ENCODE measurements at regions not wholly inside any gene's neighbourhood (a gene's known extent, or its start where the extent isn't known, plus 50 kb on each side); places are given as distances from the start of the nearest gene placed in this dataset.
"Not testable (repeated sequence)": the region's sequence is repeated elsewhere in the genome, so short reads cannot be mapped to it uniquely, and the experiment has no call there.

GRCh38 chr13:54034047-54034446, 1005.4 kb downstream of the OLFM4 start:
- Histone ChIP-seq H3K36me3 (ENCODE audit: control insufficient read depth, low read length) (no peaks in the 10 kb centered on the region), H4K20me1 (ENCODE audit: control insufficient read depth, insufficient read depth, low read depth, low read length) (no peaks in the 10 kb centered on the region), H3K4me1 (ENCODE audit: control insufficient read depth, low read length) (no peaks in the 10 kb centered on the region), H3K9me2 (replicated peaks; ENCODE audit: control insufficient read depth, low read length) (no peaks in the 10 kb centered on the region), H3K9me3 (ENCODE audit: control insufficient read depth, insufficient read depth, low read length) (no peaks in the 10 kb centered on the region), H3K4me2 (ENCODE audit: low read length) (no peak overlapping the region), H3K4me3 (ENCODE audit: low read length) (no peak overlapping the region), H3K27ac (ENCODE audit: low read depth, low read length) (no peak overlapping the region), H3F3A (ENCODE audit: control insufficient read depth, insufficient read depth) (no peaks in the 10 kb centered on the region), H3K27me3 (ENCODE audit: control insufficient read depth, low read length) (no peaks in the 10 kb centered on the region), H3K79me2 (ENCODE audit: control insufficient read depth, low read length) (no peaks in the 10 kb centered on the region)
- no peak for TF ChIP-seq EZH2phosphoT487 (IDR thresholded peaks at IDR 0.05; ENCODE audit: borderline replicate concordance, low read length)
- no peak for TF ChIP-seq CTCF (IDR thresholded peaks at IDR 0.05; ENCODE audit: low read depth, low read length, poor library complexity, severe bottlenecking)

- H3K36me3 ChIP-seq (ENCODE audit: control insufficient read depth, low read length); H3F3A ChIP-seq (ENCODE audit: control insufficient read depth, insufficient read depth); H3K4me3 ChIP-seq (ENCODE audit: low read length); H3K9me2 ChIP-seq (replicated peaks; ENCODE audit: control insufficient read depth, low read length); H3K4me2 ChIP-seq (ENCODE audit: low read length); H3K27ac ChIP-seq (ENCODE audit: low read depth, low read length); H3K9me3 ChIP-seq (ENCODE audit: control insufficient read depth, insufficient read depth, low read length); H3K4me1 ChIP-seq (ENCODE audit: control insufficient read depth, low read length); H3K27me3 ChIP-seq (ENCODE audit: control insufficient read depth, low read length); H3K79me2 ChIP-seq (ENCODE audit: control insufficient read depth, low read length); H4K20me1 ChIP-seq (ENCODE audit: control insufficient read depth, insufficient read depth, low read depth, low read length): not testable (repeated sequence)
These were observed 1028.8 kb downstream of the OLFM4 start for GRCh38 chr13:54057416-54057815.

GRCh38 chr13:54069958-54070357, 1041.3 kb downstream of the OLFM4 start:
- not testable (repeated sequence) for H3K36me3 ChIP-seq (ENCODE audit: control insufficient read depth, low read length); H3K27me3 ChIP-seq (ENCODE audit: control insufficient read depth, low read length); H3K4me1 ChIP-seq (ENCODE audit: control insufficient read depth, low read length); H3F3A ChIP-seq (ENCODE audit: control insufficient read depth, insufficient read depth); H3K9me2 ChIP-seq (replicated peaks; ENCODE audit: control insufficient read depth, low read length); H4K20me1 ChIP-seq (ENCODE audit: control insufficient read depth, insufficient read depth, low read depth, low read length); H3K4me2 ChIP-seq (ENCODE audit: low read length); H3K27ac ChIP-seq (ENCODE audit: low read depth, low read length); H3K9me3 ChIP-seq (ENCODE audit: control insufficient read depth, insufficient read depth, low read length); H3K79me2 ChIP-seq (ENCODE audit: control insufficient read depth, low read length); H3K4me3 ChIP-seq (ENCODE audit: low read length)

GRCh38 chr13:54077569-54077968, 1049.0 kb downstream of the OLFM4 start:
- no peaks in the 10 kb centered on the region for H3K9me3 ChIP-seq (ENCODE audit: control insufficient read depth, insufficient read depth, low read length)
- no peak overlapping the region for H3K4me3 ChIP-seq (ENCODE audit: low read length)
- H3K4me1 ChIP-seq (ENCODE audit: control insufficient read depth, low read length): no peaks in the 10 kb centered on the region
- H3K79me2 ChIP-seq (ENCODE audit: control insufficient read depth, low read length): no peaks in the 10 kb centered on the region
- H3K27ac ChIP-seq (ENCODE audit: low read depth, low read length): no peak overlapping the region
- no peaks in the 10 kb centered on the region for H3K27me3 ChIP-seq (ENCODE audit: control insufficient read depth, low read length)
- H3K36me3 ChIP-seq (ENCODE audit: control insufficient read depth, low read length): no peaks in the 10 kb centered on the region
- no peaks in the 10 kb centered on the region for H3F3A ChIP-seq (ENCODE audit: control insufficient read depth, insufficient read depth)
- TF ChIP-seq EZH2phosphoT487 (IDR thresholded peaks at IDR 0.05; ENCODE audit: borderline replicate concordance, low read length): no peak
- TF ChIP-seq CTCF (IDR thresholded peaks at IDR 0.05; ENCODE audit: low read depth, low read length, poor library complexity, severe bottlenecking): no peak
- H3K9me2 ChIP-seq (replicated peaks; ENCODE audit: control insufficient read depth, low read length): no peaks in the 10 kb centered on the region
- H4K20me1 ChIP-seq (ENCODE audit: control insufficient read depth, insufficient read depth, low read depth, low read length): no peaks in the 10 kb centered on the region
- no peak overlapping the region for H3K4me2 ChIP-seq (ENCODE audit: low read length)
